ENCODE measurements at regions not wholly inside any gene's neighbourhood (a gene's known extent, or its start where the extent isn't known, plus 50 kb on each side); places are given as distances from the start of the nearest gene placed in this dataset.

- Histone ChIP-seq H3K79me2 (ENCODE audit: control insufficient read depth, insufficient read depth, low read length) (no peaks in the 10 kb centered on the region), H3K9me1 (replicated peaks; ENCODE audit: control insufficient read depth, extremely low read depth, insufficient read depth, low read length) (no peaks in the 10 kb centered on the region), H3K9ac (replicated peaks; ENCODE audit: extremely low read depth, insufficient read depth, low read length) (no peak overlapping the region), H3K4me3 (replicated peaks in 1 of 3; ENCODE audit: insufficient read depth in 1 of 3, low read depth in 1 of 3, low read length in 3 of 3) (no peak overlapping the region), H4K20me1 (replicated peaks; ENCODE audit: control insufficient read depth, extremely low read depth, insufficient read depth, low read length) (no peaks in the 10 kb centered on the region), H3K4me1 (ENCODE audit: control insufficient read depth, extremely low read depth, insufficient read depth, low read length) (no peaks in the 10 kb centered on the region), H3K27ac (ENCODE audit: insufficient read depth, low read depth, low read length) (no peak overlapping the region), H3K9me3 (replicated peaks; ENCODE audit: control insufficient read depth, insufficient read depth, low read length) (no peaks in the 10 kb centered on the region), H3K4me2 (ENCODE audit: insufficient read depth, low read length) (no peak overlapping the region), H3K36me3 (ENCODE audit: control insufficient read depth in 2 of 2, extremely low read depth in 1 of 2, insufficient read depth in 2 of 2, low read length in 2 of 2) (no peaks in the 10 kb centered on the region), H2AFZ (ENCODE audit: low read depth, low read length) (no peak overlapping the region), H3K27me3 (ENCODE audit: control insufficient read depth in 2 of 2, insufficient read depth in 2 of 2, low read length in 2 of 2) (no peaks in the 10 kb centered on the region)
- POLR2A ChIA-PET = no interaction called here
- CTCF ChIA-PET = no interaction called here
- no peak for TF ChIP-seq MYC (IDR thresholded peaks at IDR 0.05; ENCODE audit: low read depth, low read length)
- TF ChIP-seq MAX (IDR thresholded peaks at IDR 0.05; ENCODE audit: insufficient read depth, insufficient read length) = no peak
- TF ChIP-seq, protein P1, sequence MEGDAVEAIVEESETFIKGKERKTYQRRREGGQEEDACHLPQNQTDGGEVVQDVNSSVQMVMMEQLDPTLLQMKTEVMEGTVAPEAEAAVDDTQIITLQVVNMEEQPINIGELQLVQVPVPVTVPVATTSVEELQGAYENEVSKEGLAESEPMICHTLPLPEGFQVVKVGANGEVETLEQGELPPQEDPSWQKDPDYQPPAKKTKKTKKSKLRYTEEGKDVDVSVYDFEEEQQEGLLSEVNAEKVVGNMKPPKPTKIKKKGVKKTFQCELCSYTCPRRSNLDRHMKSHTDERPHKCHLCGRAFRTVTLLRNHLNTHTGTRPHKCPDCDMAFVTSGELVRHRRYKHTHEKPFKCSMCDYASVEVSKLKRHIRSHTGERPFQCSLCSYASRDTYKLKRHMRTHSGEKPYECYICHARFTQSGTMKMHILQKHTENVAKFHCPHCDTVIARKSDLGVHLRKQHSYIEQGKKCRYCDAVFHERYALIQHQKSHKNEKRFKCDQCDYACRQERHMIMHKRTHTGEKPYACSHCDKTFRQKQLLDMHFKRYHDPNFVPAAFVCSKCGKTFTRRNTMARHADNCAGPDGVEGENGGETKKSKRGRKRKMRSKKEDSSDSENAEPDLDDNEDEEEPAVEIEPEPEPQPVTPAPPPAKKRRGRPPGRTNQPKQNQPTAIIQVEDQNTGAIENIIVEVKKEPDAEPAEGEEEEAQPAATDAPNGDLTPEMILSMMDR (IDR thresholded peaks at IDR 0.05; ENCODE audit: extremely low read depth in 1 of 2, insufficient read depth in 1 of 2, low read depth in 1 of 2, low read length in 2 of 2) = no peak
- no peak for TF ChIP-seq FOS (IDR thresholded peaks at IDR 0.05; ENCODE audit: borderline replicate concordance, insufficient read depth, low read length)
- no TSS peak for BruUV-seq (replicated peaks)
- dilution Hi-C loops (cut with MboI; ENCODE audit: extremely low pct_ligation_motif_present, low sequenced_read_pairs) (no loop called here), intact Hi-C loops (cut with micrococcal nuclease) (no loop called here)
- FAIRE-seq (no peak), DNase-seq (ENCODE audit: low read depth, low spot score) (no peak)
Observed at GRCh38 chr11:95344932-95345642, 114.1 kb upstream of the SESN3 start.

- no peak overlapping the region for H3K27ac ChIP-seq (ENCODE audit: insufficient read depth, low read depth, low read length)
- no peaks in the 10 kb centered on the region for H3K9me3 ChIP-seq (replicated peaks; ENCODE audit: control insufficient read depth, insufficient read depth, low read length)
- H3K9ac ChIP-seq (replicated peaks; ENCODE audit: extremely low read depth, insufficient read depth, low read length) = no peak overlapping the region
- no peaks in the 10 kb centered on the region for H3K27me3 ChIP-seq (ENCODE audit: control insufficient read depth in 2 of 2, insufficient read depth in 2 of 2, low read length in 2 of 2)
- no peaks in the 10 kb centered on the region for H3K4me1 ChIP-seq (ENCODE audit: control insufficient read depth, extremely low read depth, insufficient read depth, low read length)
- no peak overlapping the region for H2AFZ ChIP-seq (ENCODE audit: low read depth, low read length)
- no peaks in the 10 kb centered on the region for H4K20me1 ChIP-seq (replicated peaks; ENCODE audit: control insufficient read depth, extremely low read depth, insufficient read depth, low read length)
- H3K4me3 ChIP-seq (replicated peaks in 1 of 3; ENCODE audit: insufficient read depth in 1 of 3, low read depth in 1 of 3, low read length in 3 of 3) = no peak overlapping the region
- no peaks in the 10 kb centered on the region for H3K36me3 ChIP-seq (ENCODE audit: control insufficient read depth in 2 of 2, extremely low read depth in 1 of 2, insufficient read depth in 2 of 2, low read length in 2 of 2)
- no peaks in the 10 kb centered on the region for H3K79me2 ChIP-seq (ENCODE audit: control insufficient read depth, insufficient read depth, low read length)
- TF ChIP-seq JUN (IDR thresholded peaks at IDR 0.05; ENCODE audit: borderline replicate concordance, insufficient read depth, insufficient read length, low read depth) (no peak), POLR2A (IDR thresholded peaks at IDR 0.05; ENCODE audit: low read depth, low read length) (no peak), GATA2 (IDR thresholded peaks at IDR 0.05; ENCODE audit: insufficient read depth, insufficient read length, low read depth, low read length) (no peak), MAX (IDR thresholded peaks at IDR 0.05; ENCODE audit: insufficient read depth, insufficient read length) (no peak), MYC (IDR thresholded peaks at IDR 0.05; ENCODE audit: low read depth, low read length) (no peak), EZH2 (IDR thresholded peaks at IDR 0.05; ENCODE audit: borderline replicate concordance, low read depth, low read length, severe bottlenecking) (no peak), FOS (IDR thresholded peaks at IDR 0.05; ENCODE audit: borderline replicate concordance, insufficient read depth, low read length) (no peak), POLR2AphosphoS5 (IDR thresholded peaks at IDR 0.05; ENCODE audit: insufficient read depth, low read depth, low read length) (no peak)
- TF ChIP-seq, protein P1 (IDR thresholded peaks at IDR 0.05; ENCODE audit: extremely low read depth in 1 of 2, insufficient read depth in 1 of 2, low read depth in 1 of 2, low read length in 2 of 2) = no peak
- dilution Hi-C loops (cut with MboI; ENCODE audit: extremely low pct_ligation_motif_present, low sequenced_read_pairs) (no loop called here), intact Hi-C loops (cut with micrococcal nuclease) (no loop called here)
- H3K4me2 ChIP-seq (ENCODE audit: insufficient read depth, low read length) = no peak overlapping the region
- ChIA-PET CTCF (no interaction called here), POLR2A (no interaction called here)
- DNase-seq (ENCODE audit: low read depth, low spot score) = peak; percentile 6
- no peak for FAIRE-seq
- no TSS peak for BruUV-seq (replicated peaks)
- no peaks in the 10 kb centered on the region for H3K9me1 ChIP-seq (replicated peaks; ENCODE audit: control insufficient read depth, extremely low read depth, insufficient read depth, low read length)
Observed at GRCh38 chr11:95341221-95341620, 110.2 kb upstream of the SESN3 start.

Data from endothelial cell of umbilical vein (primary cell).